Body of pancreas (tissue), 4 donors: ENCODE measurements at regions not wholly inside any gene's neighbourhood (a gene's known extent, or its start where the extent isn't known, plus 50 kb on each side); places are given as distances from the start of the nearest gene placed in this dataset.

Experiments used
- POLR2A ChIP-seq, 3 donors: fragments of 450-650 bp; IDR thresholded peaks; one replicate each; pipeline ENCODE4 v1.6.1; 2016; ENCODE audit warnings: antibody characterized with exemption in 3 of 3, mild to moderate bottlenecking in 2 of 3
- TF ChIP-seq, protein P1 (sequence below), 7 experiments: fragments of 450-650 bp in 4 of 7; fragments of 200-600 bp in 3 of 7; sonication (generic) in 3 of 7; IDR thresholded peaks; one replicate each; pipeline ENCODE4 v1.5.1; 2016 to 2019; ENCODE audit warnings: antibody characterized with exemption in 7 of 7

DNA sequence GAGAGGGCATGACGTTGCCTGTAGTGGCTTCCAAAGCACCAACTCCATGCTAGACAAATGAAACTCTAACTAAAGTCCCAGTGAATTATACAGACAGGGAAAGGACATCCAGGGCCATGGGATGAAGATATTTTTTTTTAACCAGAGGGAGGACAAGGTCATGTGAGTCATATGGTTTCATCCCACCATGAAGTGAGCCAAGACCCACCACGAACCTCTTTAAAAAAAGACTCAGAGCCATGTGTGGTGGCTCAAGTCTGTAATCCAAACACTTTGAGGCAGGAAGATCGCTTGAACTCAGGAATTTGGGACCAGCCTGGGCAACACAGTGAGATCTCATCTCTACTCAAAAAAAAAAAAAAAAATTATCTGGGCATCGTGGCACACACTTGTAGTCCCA, 115.2 kb downstream of the LIPG start:
- TF ChIP-seq, protein P1, sequence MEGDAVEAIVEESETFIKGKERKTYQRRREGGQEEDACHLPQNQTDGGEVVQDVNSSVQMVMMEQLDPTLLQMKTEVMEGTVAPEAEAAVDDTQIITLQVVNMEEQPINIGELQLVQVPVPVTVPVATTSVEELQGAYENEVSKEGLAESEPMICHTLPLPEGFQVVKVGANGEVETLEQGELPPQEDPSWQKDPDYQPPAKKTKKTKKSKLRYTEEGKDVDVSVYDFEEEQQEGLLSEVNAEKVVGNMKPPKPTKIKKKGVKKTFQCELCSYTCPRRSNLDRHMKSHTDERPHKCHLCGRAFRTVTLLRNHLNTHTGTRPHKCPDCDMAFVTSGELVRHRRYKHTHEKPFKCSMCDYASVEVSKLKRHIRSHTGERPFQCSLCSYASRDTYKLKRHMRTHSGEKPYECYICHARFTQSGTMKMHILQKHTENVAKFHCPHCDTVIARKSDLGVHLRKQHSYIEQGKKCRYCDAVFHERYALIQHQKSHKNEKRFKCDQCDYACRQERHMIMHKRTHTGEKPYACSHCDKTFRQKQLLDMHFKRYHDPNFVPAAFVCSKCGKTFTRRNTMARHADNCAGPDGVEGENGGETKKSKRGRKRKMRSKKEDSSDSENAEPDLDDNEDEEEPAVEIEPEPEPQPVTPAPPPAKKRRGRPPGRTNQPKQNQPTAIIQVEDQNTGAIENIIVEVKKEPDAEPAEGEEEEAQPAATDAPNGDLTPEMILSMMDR (IDR thresholded peaks at IDR 0.05) = no peak
- no peak for TF ChIP-seq POLR2A (IDR thresholded peaks at IDR 0.05)
